K562 (cell line): ENCODE measurements at regions not wholly inside any gene's neighbourhood (a gene's known extent, or its start where the extent isn't known, plus 50 kb on each side); places are given as distances from the start of the nearest gene placed in this dataset.

Source experiments
- BRD4 ChIP-seq: fragments of 200-600 bp; sonication (generic); IDR thresholded peaks from 2 replicates; pipeline ENCODE4 v1.6.1; 2017; ENCODE audit warnings: inconsistent platforms
- FOS ChIP-seq: IDR thresholded peaks from 3 replicates; pipeline ENCODE4 v1.6.1; 2011; ENCODE audit not compliant: insufficient read length; ENCODE audit errors: extremely low read depth
- GTF2A2 ChIP-seq: IDR thresholded peaks from 2 replicates; pipeline ENCODE4 v1.6.1; 2016; ENCODE audit warnings: mild to moderate bottlenecking, missing genetic modification characterization, missing compliant biosample characterization
- HDAC2 ChIP-seq: fragments of 450-650 bp; IDR thresholded peaks from 2 replicates; pipeline ENCODE4 v1.6.1; 2016; ENCODE audit warnings: mild to moderate bottlenecking
- HDAC3 ChIP-seq: fragments of 450-650 bp; IDR thresholded peaks from 2 replicates; pipeline ENCODE4 v1.6.1; 2018; ENCODE audit warnings: borderline replicate concordance, mild to moderate bottlenecking, moderate library complexity; ENCODE audit not compliant: partially characterized antibody
- ILK ChIP-seq: fragments of 450-650 bp; IDR thresholded peaks from 2 replicates; pipeline ENCODE4 v1.6.1; 2016; ENCODE audit warnings: missing genetic modification characterization, low read depth, mild to moderate bottlenecking, missing compliant biosample characterization, moderate library complexity, borderline replicate concordance
- KHSRP ChIP-seq: fragments of 450-650 bp; IDR thresholded peaks from 2 replicates; pipeline ENCODE4 v1.6.1; 2017
- MLLT1 ChIP-seq, 2 experiments: fragments of 450-650 bp; IDR thresholded peaks; 2 replicates each; pipeline ENCODE4 v1.6.1; 2016
- MTA1 ChIP-seq: fragments of 450-650 bp; IDR thresholded peaks from 2 replicates; pipeline ENCODE4 v1.6.1; 2017; ENCODE audit warnings: borderline replicate concordance
- NCOA4 ChIP-seq: fragments of 450-650 bp; IDR thresholded peaks from 2 replicates; pipeline ENCODE4 v1.6.1; 2018; ENCODE audit warnings: mild to moderate bottlenecking; ENCODE audit not compliant: partially characterized antibody
- NCOR1 ChIP-seq: fragments of 450-650 bp; IDR thresholded peaks from 2 replicates; pipeline ENCODE4 v1.6.1; 2016; ENCODE audit warnings: mild to moderate bottlenecking, moderate library complexity
- POLR2A ChIP-seq: fragments of 450-650 bp; conservative IDR thresholded peaks from 2 replicates; pipeline ENCODE4 v1.6.1; 2016
- PRPF4 ChIP-seq: fragments of 200-400 bp; formaldehyde crosslinking; IDR thresholded peaks from one replicate; pipeline ENCODE4 v1.6.1; 2017; ENCODE audit warnings: low read length, low read depth, mild to moderate bottlenecking; ENCODE audit not compliant: insufficient read depth, poor library complexity, severe bottlenecking
- PTBP1 ChIP-seq: fragments of 200-400 bp; formaldehyde crosslinking; IDR thresholded peaks from 2 replicates; pipeline ENCODE4 v1.6.1; 2017; ENCODE audit warnings: low read depth, low read length
- RBM34 ChIP-seq: fragments of 200-400 bp; formaldehyde crosslinking; IDR thresholded peaks from 2 replicates; pipeline ENCODE4 v1.6.1; 2018; ENCODE audit warnings: low read length, borderline replicate concordance; ENCODE audit not compliant: insufficient read depth
- SMAD1 ChIP-seq: fragments of 150-350 bp; IDR thresholded peaks from 2 replicates; pipeline ENCODE4 v1.6.1; 2014; ENCODE audit warnings: low read length, low read depth; ENCODE audit not compliant: partially characterized antibody
- SMAD2 ChIP-seq: fragments of 150-350 bp; IDR thresholded peaks from 2 replicates; pipeline ENCODE4 v1.6.1; 2014; ENCODE audit warnings: low read depth, mild to moderate bottlenecking, low read length
- SMAD4 ChIP-seq: fragments of 250-450 bp; sonication (Bioruptor Pico); conservative IDR thresholded peaks from 2 replicates; pipeline ENCODE4 v1.8.0; 2021; ENCODE audit warnings: inconsistent platforms, mild to moderate bottlenecking, moderate library complexity
- TAL1 ChIP-seq: fragments of 450-650 bp; IDR thresholded peaks from 2 replicates; pipeline ENCODE4 v1.6.1; 2016; ENCODE audit warnings: mild to moderate bottlenecking
- TFAM ChIP-seq: fragments of 250-450 bp; sonication (Bioruptor Pico); conservative IDR thresholded peaks from 2 replicates; pipeline ENCODE4 v1.5.0; 2021; ENCODE audit warnings: mild to moderate bottlenecking, moderate library complexity
- YBX1 ChIP-seq: fragments of 450-650 bp; IDR thresholded peaks from 2 replicates; pipeline ENCODE4 v1.7.1; 2016; ENCODE audit warnings: mild to moderate bottlenecking
- ZNF121 ChIP-seq: sonication (generic); formaldehyde crosslinking; conservative IDR thresholded peaks from 2 replicates; pipeline ENCODE4 v1.8.0; 2022; ENCODE audit warnings: missing genetic modification reagents
- ZNF124 ChIP-seq: sonication (generic); formaldehyde crosslinking; IDR thresholded peaks from 2 replicates; pipeline ENCODE4 v1.8.1; 2022; ENCODE audit warnings: missing genetic modification reagents
- ZNF174 ChIP-seq: fragments of 250-450 bp; sonication (Bioruptor Pico); IDR thresholded peaks from 2 replicates; pipeline ENCODE4 v1.4.0; 2020; ENCODE audit warnings: mild to moderate bottlenecking
- ZNF232 ChIP-seq: sonication (generic); formaldehyde crosslinking; IDR thresholded peaks from 2 replicates; pipeline ENCODE4 v1.8.0; 2022; ENCODE audit warnings: mild to moderate bottlenecking, missing genetic modification reagents
- ZNF263 ChIP-seq: sonication (generic); formaldehyde crosslinking; IDR thresholded peaks from 2 replicates; pipeline ENCODE4 v1.8.0; 2022; ENCODE audit warnings: mild to moderate bottlenecking, missing genetic modification reagents, borderline replicate concordance
- ZNF444 ChIP-seq: fragments of 250-450 bp; sonication (Bioruptor Pico); IDR thresholded peaks from 2 replicates; pipeline ENCODE4 v1.4.0; 2020; ENCODE audit warnings: mild to moderate bottlenecking, moderate library complexity
- ZNF445 ChIP-seq: fragments of 250-450 bp; sonication (Bioruptor Pico); IDR thresholded peaks from 2 replicates; pipeline ENCODE4 v1.4.0; 2020; ENCODE audit warnings: low read depth, mild to moderate bottlenecking, moderate library complexity
- ZNF584 ChIP-seq: fragments of 200-800 bp; sonication (Bioruptor generic); IDR thresholded peaks from 2 replicates; pipeline ENCODE4 v1.6.1; 2016; ENCODE audit warnings: low read depth, mild to moderate bottlenecking, missing genetic modification characterization, missing compliant biosample characterization
- TF ChIP-seq, protein P1 (sequence below): sonication (generic); formaldehyde crosslinking; IDR thresholded peaks from 2 replicates; pipeline ENCODE4 v1.8.1; 2022; ENCODE audit warnings: missing genetic modification reagents
- TF ChIP-seq, protein P2 (sequence below): fragments of 250-450 bp; sonication (Bioruptor Pico); IDR thresholded peaks from 2 replicates; pipeline ENCODE4 v1.9.0; 2021; ENCODE audit warnings: mild to moderate bottlenecking

DNA sequence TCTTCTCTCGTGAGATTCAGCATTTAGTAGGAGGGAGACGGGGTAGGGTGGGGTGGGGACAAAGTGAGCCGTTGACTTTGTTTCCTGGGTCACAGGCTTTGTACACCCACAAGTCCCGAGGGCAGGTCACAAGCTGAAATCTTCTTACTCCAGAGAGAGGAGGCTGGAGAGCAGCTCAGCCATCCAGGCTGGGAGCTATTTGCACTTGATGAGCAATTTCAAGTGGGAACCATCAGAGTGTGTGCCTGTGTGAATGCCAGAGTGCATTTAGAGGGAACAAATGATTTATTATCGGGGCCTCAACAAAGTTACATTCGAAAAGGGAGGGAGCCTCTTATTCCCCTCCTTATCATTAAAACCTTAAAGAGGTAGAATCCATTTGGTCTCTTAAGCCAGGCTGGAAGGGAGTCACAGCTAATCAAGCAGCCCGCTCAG is 155.7 kb upstream of the JARID2 start (continued):
- TF ChIP-seq, protein P1, sequence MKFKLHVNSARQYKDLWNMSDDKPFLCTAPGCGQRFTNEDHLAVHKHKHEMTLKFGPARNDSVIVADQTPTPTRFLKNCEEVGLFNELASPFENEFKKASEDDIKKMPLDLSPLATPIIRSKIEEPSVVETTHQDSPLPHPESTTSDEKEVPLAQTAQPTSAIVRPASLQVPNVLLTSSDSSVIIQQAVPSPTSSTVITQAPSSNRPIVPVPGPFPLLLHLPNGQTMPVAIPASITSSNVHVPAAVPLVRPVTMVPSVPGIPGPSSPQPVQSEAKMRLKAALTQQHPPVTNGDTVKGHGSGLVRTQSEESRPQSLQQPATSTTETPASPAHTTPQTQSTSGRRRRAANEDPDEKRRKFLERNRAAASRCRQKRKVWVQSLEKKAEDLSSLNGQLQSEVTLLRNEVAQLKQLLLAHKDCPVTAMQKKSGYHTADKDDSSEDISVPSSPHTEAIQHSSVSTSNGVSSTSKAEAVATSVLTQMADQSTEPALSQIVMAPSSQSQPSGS (CRISPR knock-in tag): no peak
- TF ChIP-seq SMAD1: no peak
- TF ChIP-seq HDAC2: no peak
- no peak for TF ChIP-seq YBX1
- TF ChIP-seq ZNF584 (CRISPR knock-in tag): no peak
- TF ChIP-seq SMAD4: no peak
- TF ChIP-seq HDAC3: no peak
- no peak; the same call in 1 of the 2 replicates for TF ChIP-seq NCOR1
- TF ChIP-seq SMAD2: no peak
- TF ChIP-seq GTF2A2 (tag): no peak
- TF ChIP-seq TAL1: no peak
- TF ChIP-seq ILK: no peak
- TF ChIP-seq PTBP1: no peak
- peak; percentile 82 for TF ChIP-seq POLR2A
- TF ChIP-seq RBM34: no peak
- no peak for TF ChIP-seq ZNF124
- no peak; a peak in 1 of 4 replicates for TF ChIP-seq MLLT1 (IDR thresholded peaks at IDR 0.05)
- TF ChIP-seq BRD4: no peak
- TF ChIP-seq PRPF4: no peak
- TF ChIP-seq ZNF121 (CRISPR knock-in tag): no peak
- TF ChIP-seq ZNF263 (CRISPR knock-in tag): no peak
- no peak for TF ChIP-seq NCOA4
- no peak for TF ChIP-seq ZNF174 (CRISPR knock-in tag)
- no peak for TF ChIP-seq ZNF445 (CRISPR knock-in tag)
- TF ChIP-seq KHSRP: no peak
- 0 out of 2 replicates have a peak, but pooled peaks have one; percentile 30 for TF ChIP-seq ZNF232 (CRISPR knock-in tag)
- no peak for TF ChIP-seq FOS
- TF ChIP-seq TFAM (CRISPR knock-in tag): no peak
- no peak for TF ChIP-seq ZNF444 (CRISPR knock-in tag)
- TF ChIP-seq MTA1: no peak
- TF ChIP-seq, protein P2, sequence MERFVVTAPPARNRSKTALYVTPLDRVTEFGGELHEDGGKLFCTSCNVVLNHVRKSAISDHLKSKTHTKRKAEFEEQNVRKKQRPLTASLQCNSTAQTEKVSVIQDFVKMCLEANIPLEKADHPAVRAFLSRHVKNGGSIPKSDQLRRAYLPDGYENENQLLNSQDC: no peak
